ENCODE measurements at regions not wholly inside any gene's neighbourhood (a gene's known extent, or its start where the extent isn't known, plus 50 kb on each side); places are given as distances from the start of the nearest gene placed in this dataset.

- Histone ChIP-seq H3K4me3 (ENCODE audit: low read depth, low read length) (no peak overlapping the region), H3K27me3 (ENCODE audit: control insufficient read depth, insufficient read depth, low read length) (no peaks in the 10 kb centered on the region), H3K36me3 (ENCODE audit: control insufficient read depth, insufficient read depth, low read length) (no peaks in the 10 kb centered on the region)
- no peak for TF ChIP-seq CTCF (IDR thresholded peaks at IDR 0.05; ENCODE audit: insufficient read depth, low read length, poor library complexity, severe bottlenecking)
- DNase-seq (ENCODE audit: low read depth): no peak
Measured at GRCh38 chr18:47425365-47425764, 173.9 kb upstream of the SKOR2 start.

GRCh38 chr18:47422524-47422923 lies 171.1 kb upstream of the SKOR2 start:
- no peak for TF ChIP-seq CTCF (IDR thresholded peaks at IDR 0.05; ENCODE audit: insufficient read depth, low read length, poor library complexity, severe bottlenecking)
- H3K4me3 ChIP-seq (ENCODE audit: low read depth, low read length): no peak overlapping the region
- no peaks in the 10 kb centered on the region for H3K36me3 ChIP-seq (ENCODE audit: control insufficient read depth, insufficient read depth, low read length)
- no peaks in the 10 kb centered on the region for H3K27me3 ChIP-seq (ENCODE audit: control insufficient read depth, insufficient read depth, low read length)
- no peak for DNase-seq (ENCODE audit: low read depth)

DNA sequence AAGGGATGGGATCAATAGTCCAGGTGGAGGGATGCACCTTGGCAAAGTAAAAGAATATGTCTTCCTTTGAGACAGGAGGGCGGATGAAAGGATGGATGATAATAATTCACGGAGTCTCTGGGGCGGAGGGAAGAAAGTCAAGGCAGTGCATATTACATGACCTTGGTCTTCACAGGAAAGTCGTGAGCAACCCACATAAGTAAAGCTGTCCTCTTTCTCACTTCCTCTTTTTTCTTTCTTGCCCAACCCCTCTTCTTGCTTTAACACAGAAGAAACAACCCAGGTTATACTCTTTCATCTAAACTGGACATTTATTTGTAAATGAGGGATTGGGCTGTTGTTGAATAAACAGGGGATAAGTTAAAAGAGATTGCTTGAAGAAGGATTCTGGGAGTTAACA lies 168.7 kb upstream of the SKOR2 start:
- TF ChIP-seq CTCF (IDR thresholded peaks at IDR 0.05; ENCODE audit: insufficient read depth, low read length, poor library complexity, severe bottlenecking): no peak
- no peak for DNase-seq (ENCODE audit: low read depth)
- H3K36me3 ChIP-seq (ENCODE audit: control insufficient read depth, insufficient read depth, low read length): no peaks in the 10 kb centered on the region
- no peaks in the 10 kb centered on the region for H3K27me3 ChIP-seq (ENCODE audit: control insufficient read depth, insufficient read depth, low read length)
- no peak overlapping the region for H3K4me3 ChIP-seq (ENCODE audit: low read depth, low read length)

- no peak for DNase-seq (ENCODE audit: low read depth)
- TF ChIP-seq CTCF (IDR thresholded peaks at IDR 0.05; ENCODE audit: insufficient read depth, low read length, poor library complexity, severe bottlenecking): no peak
- Histone ChIP-seq H3K27me3 (ENCODE audit: control insufficient read depth, insufficient read depth, low read length) (no peaks in the 10 kb centered on the region), H3K36me3 (ENCODE audit: control insufficient read depth, insufficient read depth, low read length) (no peaks in the 10 kb centered on the region), H3K4me3 (ENCODE audit: low read depth, low read length) (no peak overlapping the region)
Measured at GRCh38 chr18:47418746-47419145, 167.3 kb upstream of the SKOR2 start.

GRCh38 chr18:47417807-47418206 lies 166.3 kb upstream of the SKOR2 start:
- Histone ChIP-seq H3K27me3 (ENCODE audit: control insufficient read depth, insufficient read depth, low read length) (no peaks in the 10 kb centered on the region), H3K4me3 (ENCODE audit: low read depth, low read length) (no peak overlapping the region), H3K36me3 (ENCODE audit: control insufficient read depth, insufficient read depth, low read length) (no peaks in the 10 kb centered on the region)
- no peak for DNase-seq (ENCODE audit: low read depth)
- TF ChIP-seq CTCF (IDR thresholded peaks at IDR 0.05; ENCODE audit: insufficient read depth, low read length, poor library complexity, severe bottlenecking): no peak

DNA sequence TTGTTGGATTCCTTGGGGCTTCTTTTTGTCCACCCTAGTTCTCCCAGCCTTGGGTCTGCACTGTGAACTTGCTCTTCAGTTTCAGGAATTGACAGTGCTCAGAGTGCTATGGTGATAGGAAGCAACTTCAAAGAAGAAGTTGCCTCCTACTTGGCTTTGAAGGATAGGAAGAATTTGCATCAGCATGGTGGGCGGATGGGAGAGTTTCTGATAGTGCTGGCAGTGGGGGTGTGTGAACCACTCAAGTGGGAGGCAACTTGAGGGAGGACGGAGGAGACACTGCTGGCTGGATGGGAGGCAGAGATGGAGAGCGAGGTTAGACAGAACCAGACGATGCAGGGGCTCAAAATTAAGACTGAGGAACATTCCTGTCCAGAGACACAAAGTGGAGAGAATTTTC lies 164.4 kb upstream of the SKOR2 start:
- Histone ChIP-seq H3K36me3 (ENCODE audit: control insufficient read depth, insufficient read depth, low read length) (no peaks in the 10 kb centered on the region), H3K4me3 (ENCODE audit: low read depth, low read length) (no peak overlapping the region), H3K27me3 (ENCODE audit: control insufficient read depth, insufficient read depth, low read length) (no peaks in the 10 kb centered on the region)
- no peak for TF ChIP-seq CTCF (IDR thresholded peaks at IDR 0.05; ENCODE audit: insufficient read depth, low read length, poor library complexity, severe bottlenecking)
- DNase-seq (ENCODE audit: low read depth): no peak

All from kidney epithelial cell (primary cell).